ENCODE measurements at regions not wholly inside any gene's neighbourhood (a gene's known extent, or its start where the extent isn't known, plus 50 kb on each side); places are given as distances from the start of the nearest gene placed in this dataset.

GRCh38 chr2:180101846-180102245 lies 94.7 kb upstream of the CWC22 start:
- no peak for DNase-seq (ENCODE audit: low spot score)
- no peak for TF ChIP-seq CTCF (IDR thresholded peaks at IDR 0.05; ENCODE audit: extremely low read depth, insufficient read depth, missing control alignments)
- in situ Hi-C loops (cut with MboI; ENCODE audit: low pct_unique_long_range_greater_than_20kb, low sequenced_read_pairs, unreplicated experiment) = loop anchor here (25.0 kb wide), 1 partner anchor 1610 kb away; no protein-coding TSS in a partner anchor

DNA sequence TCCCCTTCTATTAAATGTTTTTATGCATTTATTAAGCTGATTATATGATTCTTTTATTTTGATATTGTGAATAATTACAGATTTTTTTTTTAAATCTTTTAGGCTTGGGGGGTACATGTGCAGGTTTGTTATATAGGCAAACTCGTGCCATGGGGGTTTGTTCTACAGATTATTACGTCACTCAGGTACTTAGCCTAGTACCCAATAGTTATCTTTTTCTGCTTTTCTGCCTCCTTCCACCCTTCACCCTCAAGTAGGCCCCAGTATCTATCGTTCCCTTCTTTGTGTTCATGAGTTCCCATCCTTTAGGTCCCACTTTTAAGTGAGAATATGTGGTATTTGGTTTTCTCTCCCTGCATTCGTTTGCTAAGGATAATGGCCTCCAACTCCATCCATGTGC lies 92.2 kb upstream of the CWC22 start:
- no peak for DNase-seq (ENCODE audit: low spot score)
- in situ Hi-C loops (cut with MboI; ENCODE audit: low pct_unique_long_range_greater_than_20kb, low sequenced_read_pairs, unreplicated experiment) = loop anchor here (25.0 kb wide), 1 partner anchor 262 kb away; no protein-coding TSS in a partner anchor
- TF ChIP-seq CTCF (IDR thresholded peaks at IDR 0.05; ENCODE audit: extremely low read depth, insufficient read depth, missing control alignments) = no peak

- TF ChIP-seq CTCF (IDR thresholded peaks at IDR 0.05; ENCODE audit: extremely low read depth, insufficient read depth, missing control alignments) = no peak
- in situ Hi-C loops (cut with MboI; ENCODE audit: low pct_unique_long_range_greater_than_20kb, low sequenced_read_pairs, unreplicated experiment) = loop anchor here (25.0 kb wide), 1 partner anchor 248 kb away; no protein-coding TSS in a partner anchor
- no peak for DNase-seq (ENCODE audit: low spot score)
Observed at GRCh38 chr2:180085144-180085543, 78.0 kb upstream of the CWC22 start.

DNA sequence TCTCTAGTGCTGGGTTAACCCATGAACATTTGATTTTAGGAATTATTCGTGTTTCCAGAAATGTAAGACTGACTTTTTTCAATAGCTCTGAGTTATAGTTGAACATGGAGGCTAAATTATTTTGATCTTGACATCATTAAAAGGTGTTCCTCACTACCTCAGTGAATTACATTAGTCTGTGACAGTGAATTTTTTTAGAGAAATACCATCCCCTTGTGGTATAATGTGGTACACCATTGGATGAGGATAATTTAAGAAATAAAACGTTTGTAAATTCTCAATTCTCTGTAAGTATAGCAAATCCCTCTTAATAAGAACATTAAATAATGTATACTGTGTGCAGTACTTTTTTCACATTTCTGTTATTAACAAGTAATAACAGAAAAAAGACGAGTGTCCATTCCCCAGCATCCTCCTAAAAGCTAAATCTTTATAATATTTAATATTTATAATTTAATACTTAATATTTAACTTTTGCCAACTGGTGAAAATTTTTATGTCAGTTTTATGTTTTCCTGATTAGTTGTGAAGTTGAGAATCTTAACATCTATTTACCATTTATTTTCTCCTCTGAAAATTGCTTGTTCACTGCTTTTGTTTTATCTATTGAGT lies 70.3 kb upstream of the CWC22 start:
- peak; percentile 7 for DNase-seq (ENCODE audit: low spot score)
- in situ Hi-C loops (cut with MboI; ENCODE audit: low pct_unique_long_range_greater_than_20kb, low sequenced_read_pairs, unreplicated experiment) = loop anchor here (25.0 kb wide), 1 partner anchor 240 kb away; no protein-coding TSS in a partner anchor
- TF ChIP-seq CTCF (IDR thresholded peaks at IDR 0.05; ENCODE audit: extremely low read depth, insufficient read depth, missing control alignments) = peak; percentile 52

GRCh38 chr2:180075870-180076269 lies 68.8 kb upstream of the CWC22 start:
- no peak for TF ChIP-seq CTCF (IDR thresholded peaks at IDR 0.05; ENCODE audit: extremely low read depth, insufficient read depth, missing control alignments)
- in situ Hi-C loops (cut with MboI; ENCODE audit: low pct_unique_long_range_greater_than_20kb, low sequenced_read_pairs, unreplicated experiment) = loop anchor here (25.0 kb wide), 1 partner anchor 239 kb away; no protein-coding TSS in a partner anchor
- DNase-seq (ENCODE audit: low spot score) = no peak

- no peak for DNase-seq (ENCODE audit: low spot score)
- no peak for TF ChIP-seq CTCF (IDR thresholded peaks at IDR 0.05; ENCODE audit: extremely low read depth, insufficient read depth, missing control alignments)
- in situ Hi-C loops (cut with MboI; ENCODE audit: low pct_unique_long_range_greater_than_20kb, low sequenced_read_pairs, unreplicated experiment) = no loop called here
Observed at GRCh38 chr2:180071797-180072196, 64.7 kb upstream of the CWC22 start.
